ENCODE measurements at regions not wholly inside any gene's neighbourhood (a gene's known extent, or its start where the extent isn't known, plus 50 kb on each side); places are given as distances from the start of the nearest gene placed in this dataset.

DNA sequence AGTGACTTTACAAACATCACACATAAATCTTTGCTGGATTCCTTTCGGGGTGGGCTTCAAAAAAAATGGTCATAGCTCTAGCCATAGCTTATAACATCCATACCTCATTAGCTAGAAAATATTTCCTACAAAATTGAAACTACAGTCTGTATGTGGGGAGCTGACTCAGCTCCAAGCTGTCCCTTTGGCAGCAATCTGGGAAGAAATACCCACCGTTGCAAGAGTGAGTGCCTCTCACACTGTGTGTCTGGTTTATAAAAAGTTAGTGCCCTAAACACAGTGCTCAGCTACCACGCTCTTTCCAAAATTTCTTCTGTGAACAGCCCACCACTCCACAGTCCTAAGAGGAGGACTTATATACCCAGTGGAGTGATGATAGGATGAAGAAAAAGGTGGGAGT, 170.1 kb downstream of the RBM43 start:
- TF ChIP-seq, protein P1, sequence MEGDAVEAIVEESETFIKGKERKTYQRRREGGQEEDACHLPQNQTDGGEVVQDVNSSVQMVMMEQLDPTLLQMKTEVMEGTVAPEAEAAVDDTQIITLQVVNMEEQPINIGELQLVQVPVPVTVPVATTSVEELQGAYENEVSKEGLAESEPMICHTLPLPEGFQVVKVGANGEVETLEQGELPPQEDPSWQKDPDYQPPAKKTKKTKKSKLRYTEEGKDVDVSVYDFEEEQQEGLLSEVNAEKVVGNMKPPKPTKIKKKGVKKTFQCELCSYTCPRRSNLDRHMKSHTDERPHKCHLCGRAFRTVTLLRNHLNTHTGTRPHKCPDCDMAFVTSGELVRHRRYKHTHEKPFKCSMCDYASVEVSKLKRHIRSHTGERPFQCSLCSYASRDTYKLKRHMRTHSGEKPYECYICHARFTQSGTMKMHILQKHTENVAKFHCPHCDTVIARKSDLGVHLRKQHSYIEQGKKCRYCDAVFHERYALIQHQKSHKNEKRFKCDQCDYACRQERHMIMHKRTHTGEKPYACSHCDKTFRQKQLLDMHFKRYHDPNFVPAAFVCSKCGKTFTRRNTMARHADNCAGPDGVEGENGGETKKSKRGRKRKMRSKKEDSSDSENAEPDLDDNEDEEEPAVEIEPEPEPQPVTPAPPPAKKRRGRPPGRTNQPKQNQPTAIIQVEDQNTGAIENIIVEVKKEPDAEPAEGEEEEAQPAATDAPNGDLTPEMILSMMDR (IDR thresholded peaks at IDR 0.05) = no peak
- TF ChIP-seq POLR2A (IDR thresholded peaks at IDR 0.05) = no peak

Data from testis (tissue), 2 donors.